ENCODE measurements at regions not wholly inside any gene's neighbourhood (a gene's known extent, or its start where the extent isn't known, plus 50 kb on each side); places are given as distances from the start of the nearest gene placed in this dataset.

- H3K27me3 ChIP-seq, result no peaks in the 10 kb centered on the region
- no peaks in the 10 kb centered on the region for H3K36me3 ChIP-seq
- no peak for TF ChIP-seq CTCF (IDR thresholded peaks at IDR 0.05)
- TF ChIP-seq POLR2A (IDR thresholded peaks at IDR 0.05), result no peak
- TF ChIP-seq POLR2AphosphoS5 (IDR thresholded peaks at IDR 0.05), result no peak
- no peak overlapping the region for H3K27ac ChIP-seq
- intact Hi-C loops (cut with DNase I; ENCODE audit: low total_unique reads), result no loop called here
- no peaks in the 10 kb centered on the region for H3K9me3 ChIP-seq
- DNase-seq (ENCODE audit: low spot score in 2 of 2), result no peak
- no peak overlapping the region for H3K4me3 ChIP-seq
- H3K4me1 ChIP-seq, result no peaks in the 10 kb centered on the region
Observed at GRCh38 chr14:22213120-22213519, 375.9 kb downstream of the DAD1 start.

GRCh38 chr14:22210906-22211305, 378.1 kb downstream of the DAD1 start:
- Histone ChIP-seq H3K4me1 (no peaks in the 10 kb centered on the region), H3K4me3 (no peak overlapping the region), H3K27ac (no peak overlapping the region), H3K36me3 (no peaks in the 10 kb centered on the region), H3K9me3 (no peaks in the 10 kb centered on the region), H3K27me3 (no peaks in the 10 kb centered on the region)
- TF ChIP-seq POLR2A (IDR thresholded peaks at IDR 0.05), result no peak
- no peak for TF ChIP-seq CTCF (IDR thresholded peaks at IDR 0.05)
- TF ChIP-seq POLR2AphosphoS5 (IDR thresholded peaks at IDR 0.05), result no peak
- DNase-seq (ENCODE audit: low spot score in 2 of 2), result no peak
- intact Hi-C loops (cut with DNase I; ENCODE audit: low total_unique reads), result no loop called here

- TF ChIP-seq POLR2A (IDR thresholded peaks at IDR 0.05) (no peak), POLR2AphosphoS5 (IDR thresholded peaks at IDR 0.05) (no peak), CTCF (IDR thresholded peaks at IDR 0.05) (no peak)
- DNase-seq (ENCODE audit: low spot score in 2 of 2), result no peak
- no peak overlapping the region for H3K27ac ChIP-seq
- intact Hi-C loops (cut with DNase I; ENCODE audit: low total_unique reads), result no loop called here
- H3K36me3 ChIP-seq, result no peaks in the 10 kb centered on the region
- H3K4me1 ChIP-seq, result no peaks in the 10 kb centered on the region
- H3K27me3 ChIP-seq, result no peaks in the 10 kb centered on the region
- no peak overlapping the region for H3K4me3 ChIP-seq
- no peaks in the 10 kb centered on the region for H3K9me3 ChIP-seq
Observed at GRCh38 chr14:22210026-22210425, 379.0 kb downstream of the DAD1 start.

- Histone ChIP-seq H3K36me3 (no peaks in the 10 kb centered on the region), H3K9me3 (peaks cover 0 to 8% of the 10 kb centered on the region in 2 donors), H3K4me3 (no peak overlapping the region), H3K27ac (no peak overlapping the region), H3K4me1 (no peaks in the 10 kb centered on the region), H3K27me3 (no peaks in the 10 kb centered on the region)
- DNase-seq (ENCODE audit: low spot score in 2 of 2), result no peak
- TF ChIP-seq POLR2AphosphoS5 (IDR thresholded peaks at IDR 0.05) (no peak), POLR2A (IDR thresholded peaks at IDR 0.05) (no peak), CTCF (IDR thresholded peaks at IDR 0.05) (no peak)
- intact Hi-C loops (cut with DNase I; ENCODE audit: low total_unique reads), result no loop called here
Observed at GRCh38 chr14:22203036-22203435, 386.0 kb downstream of the DAD1 start.

GRCh38 chr14:22202313-22202712, 386.7 kb downstream of the DAD1 start:
- no peak for DNase-seq (ENCODE audit: low spot score in 2 of 2)
- Histone ChIP-seq H3K27me3 (no peaks in the 10 kb centered on the region), H3K4me1 (no peaks in the 10 kb centered on the region), H3K27ac (no peak overlapping the region), H3K9me3 (peaks cover 0 to 8% of the 10 kb centered on the region in 2 donors), H3K36me3 (no peaks in the 10 kb centered on the region), H3K4me3 (no peak overlapping the region)
- intact Hi-C loops (cut with DNase I; ENCODE audit: low total_unique reads), result no loop called here
- TF ChIP-seq POLR2AphosphoS5 (IDR thresholded peaks at IDR 0.05) (no peak), CTCF (IDR thresholded peaks at IDR 0.05) (no peak), POLR2A (IDR thresholded peaks at IDR 0.05) (no peak)
